Esophagus muscularis mucosa (tissue), 3 donors: ENCODE measurements at regions not wholly inside any gene's neighbourhood (a gene's known extent, or its start where the extent isn't known, plus 50 kb on each side); places are given as distances from the start of the nearest gene placed in this dataset.

Experiments
- CTCF ChIP-seq, 3 experiments: fragments of 200-600 bp in 2 of 3; fragments of 450-650 bp in 1 of 3; sonication (generic) in 2 of 3; IDR thresholded peaks; one replicate each; pipeline ENCODE4 v1.5.1; 2017 to 2019; ENCODE audit warnings: antibody characterized with exemption in 3 of 3, mild to moderate bottlenecking in 2 of 3, moderate library complexity in 1 of 3
- POLR2A ChIP-seq: fragments of 450-650 bp; IDR thresholded peaks from one replicate; pipeline ENCODE4 v1.6.1; 2017; ENCODE audit warnings: antibody characterized with exemption, moderate library complexity, mild to moderate bottlenecking, low read depth
- POLR2AphosphoS5 ChIP-seq, 2 donors: sonication (generic); formaldehyde crosslinking; IDR thresholded peaks; one replicate each; pipeline ENCODE4 v1.6.1; 2017; ENCODE audit warnings: antibody characterized with exemption in 2 of 2

GRCh38 chr10:78684947-78685346 lies 383.8 kb upstream of the ZMIZ1 start:
- TF ChIP-seq CTCF (IDR thresholded peaks at IDR 0.05) (no peak), POLR2A (no peak), POLR2AphosphoS5 (IDR thresholded peaks at IDR 0.05) (peak in 1 of 2 donors; percentile 26)
